GM12878 (cell line): ENCODE measurements at regions not wholly inside any gene's neighbourhood (a gene's known extent, or its start where the extent isn't known, plus 50 kb on each side); places are given as distances from the start of the nearest gene placed in this dataset.

Source experiments
- ATAC-seq: fragments of 200-7000 bp; cut with Tn5 transposase; 3 replicates; pipeline ENCODE4 v1.9.1; 2020; ENCODE audit warnings: mild to moderate bottlenecking, moderate library complexity
- BruUV-seq: library from RNA; stranded (reverse); fragments of 400-500 nt; replicated peaks from 2 replicates; lab custom pipeline; 2021; lab: Mats Ljungman, UMichigan
- CTCF ChIA-PET: fragments of 300-600 bp; sonication (Branson Sonifier 250); formaldehyde crosslinking; extraction: SDS; loops from one replicate; lab custom pipeline; 2021; ENCODE audit warnings: inconsistent platforms; lab: Yijun Ruan, JAX
- POLR2A ChIA-PET: fragments of 350-600 bp; formaldehyde crosslinking; extraction: SDS; loops from one replicate; lab custom pipeline; 2021; ENCODE audit warnings: inconsistent platforms; lab: Charles Lee
- RAD21 ChIA-PET: fragments of 300-600 bp; sonication (Branson Sonifier 250); formaldehyde crosslinking; loops from one replicate; lab custom pipeline; 2023; ENCODE audit warnings: antibody characterized with exemption; ENCODE audit not compliant: unreplicated experiment; lab: Charles Lee
- SMC1A ChIA-PET: fragments of 300-600 bp; sonication (Branson Sonifier 250); formaldehyde crosslinking; loops from one replicate; lab custom pipeline; 2023; ENCODE audit not compliant: unreplicated experiment, uncharacterized antibody; lab: Charles Lee
- DNase-seq: peaks from one replicate; pipeline ENCODE4 v3.0.0-alpha.2; 2011; ENCODE audit warnings: low read depth, low spot score
- FAIRE-seq: peaks from 3 replicates; lab custom pipeline; 2011; peaks lifted over from hg19 to GRCh38; lab: Jason Lieb, UNC
- H2AFZ ChIP-seq: 2 replicates; pipeline ENCODE4 v1.6.0; 2011; ENCODE audit warnings: low read depth, low read length, control low read depth; ENCODE audit not compliant: control insufficient read depth
- H3K27ac ChIP-seq: 2 replicates; pipeline ENCODE4 v1.5.1; 2011; ENCODE audit warnings: control low read depth; ENCODE audit not compliant: control insufficient read depth, insufficient read depth
- H3K27me3 ChIP-seq, 2 experiments: replicated peaks in 1 of 2; 2 replicates each; pipeline versions ENCODE4 v1.6.0 to v1.6.1; 2011; ENCODE audit warnings: low read length in 1 of 2; ENCODE audit not compliant: control insufficient read depth in 2 of 2, insufficient read depth in 2 of 2
- H3K36me3 ChIP-seq, 2 experiments: 2 replicates each; pipeline ENCODE4 v1.5.1; 2011; ENCODE audit warnings: low read length in 1 of 2; ENCODE audit not compliant: control insufficient read depth in 2 of 2, insufficient read depth in 2 of 2
- H3K4me1 ChIP-seq: 2 replicates; pipeline ENCODE4 v1.6.1; 2011; ENCODE audit warnings: mild to moderate bottlenecking, low read length, moderate library complexity, mixed read lengths; ENCODE audit not compliant: control insufficient read depth, insufficient read depth
- H3K4me2 ChIP-seq: 2 replicates; pipeline ENCODE4 v1.6.0; 2011; ENCODE audit warnings: control low read depth; ENCODE audit not compliant: control insufficient read depth, insufficient read depth
- H3K4me3 ChIP-seq: fragments of 200-600 bp; sonication (generic); 2 replicates; pipeline ENCODE4 v1.5.1; 2016
- H3K79me2 ChIP-seq: 2 replicates; pipeline ENCODE4 v1.6.0; 2011; ENCODE audit warnings: low read length; ENCODE audit not compliant: control insufficient read depth, insufficient read depth
- H3K9ac ChIP-seq: 2 replicates; pipeline ENCODE4 v1.8.0; 2011; ENCODE audit warnings: low read length, control low read depth, mixed read lengths; ENCODE audit not compliant: control insufficient read depth, insufficient read depth
- H3K9me3 ChIP-seq: replicated peaks from 3 replicates; pipeline ENCODE4 v1.5.1; 2011; ENCODE audit warnings: mild to moderate bottlenecking, low read length; ENCODE audit not compliant: control insufficient read depth, insufficient read depth
- H4K20me1 ChIP-seq: 2 replicates; pipeline ENCODE4 v1.6.0; 2011; ENCODE audit not compliant: control insufficient read depth, insufficient read depth
- ASH2L ChIP-seq: fragments of 300-600, 200-600 bp; sonication (generic); IDR thresholded peaks from 2 replicates; pipeline ENCODE4 v1.6.1; 2017; ENCODE audit warnings: low read depth, mild to moderate bottlenecking, borderline replicate concordance
- BCL11A ChIP-seq: IDR thresholded peaks from 2 replicates; pipeline ENCODE4 v1.6.1; 2011; ENCODE audit warnings: low read depth, low read length
- CHD1 ChIP-seq: IDR thresholded peaks from 2 replicates; pipeline ENCODE4 v1.6.1; 2012; ENCODE audit warnings: low read depth, low read length, improper control_type of control experiment
- CREB1 ChIP-seq: IDR thresholded peaks from 2 replicates; pipeline ENCODE4 v1.6.1; 2012; ENCODE audit warnings: low read depth, mild to moderate bottlenecking, inconsistent platforms
- EP300 ChIP-seq, 2 experiments: fragments of 150-350 bp in 1 of 2; IDR thresholded peaks; 2 replicates each; pipeline ENCODE4 v1.6.1; 2011 to 2012; ENCODE audit warnings: low read depth in 2 of 2, low read length in 2 of 2, borderline replicate concordance in 1 of 2, improper control_type of control experiment in 1 of 2, inconsistent platforms in 1 of 2; ENCODE audit not compliant: control insufficient read depth in 1 of 2
- HDGF ChIP-seq: fragments of 450-650 bp; IDR thresholded peaks from 2 replicates; pipeline ENCODE4 v1.6.1; 2016; ENCODE audit warnings: antibody characterized with exemption
- KLF5 ChIP-seq: fragments of 450-650 bp; IDR thresholded peaks from 2 replicates; pipeline ENCODE4 v1.6.1; 2014; ENCODE audit warnings: mild to moderate bottlenecking; ENCODE audit not compliant: partially characterized antibody
- NFXL1 ChIP-seq: fragments of 450-650 bp; IDR thresholded peaks from 2 replicates; pipeline ENCODE4 v1.6.1; 2017; ENCODE audit warnings: antibody characterized with exemption, mild to moderate bottlenecking, borderline replicate concordance
- NRF1 ChIP-seq: conservative IDR thresholded peaks from 2 replicates; pipeline ENCODE4 v1.6.1; 2011; ENCODE audit warnings: mild to moderate bottlenecking, low read depth, low read length, improper control_type of control experiment
- SIN3A ChIP-seq: IDR thresholded peaks from 2 replicates; pipeline ENCODE4 v1.6.1; 2012; ENCODE audit warnings: low read depth, low read length, improper control_type of control experiment
- ZNF622 ChIP-seq: fragments of 450-650 bp; IDR thresholded peaks from 2 replicates; pipeline ENCODE4 v1.6.1; 2017; ENCODE audit warnings: mild to moderate bottlenecking, inconsistent platforms
- WGBS: methylation state at CpG from one replicate; pipeline ENCODE4 v1.1.6; 2016; ENCODE audit warnings: low lambda C conversion rate; ENCODE audit not compliant: insufficient replicate concordance, insufficient coverage; ENCODE audit errors: missing lambda C conversion rate; 5-methylcytosine and 5-hydroxymethylcytosine counted together
- in situ Hi-C: fragments of 300-500 bp; cut with MboI; formaldehyde crosslinking; loops from 9 replicates; pipeline ENCODE4 v1.14.3; 2018; ENCODE audit warnings: mixed read lengths
- intact Hi-C: fragments of 100-400 bp; cut with micrococcal nuclease; formaldehyde crosslinking; loops from one replicate; pipeline ENCODE4 v1.14.2; 2022; ENCODE audit not compliant: unreplicated experiment
- TF ChIP-seq, protein P1 (sequence below): IDR thresholded peaks from 2 replicates; pipeline ENCODE4 v1.6.1; 2011; ENCODE audit warnings: mild to moderate bottlenecking, low read depth, low read length, moderate library complexity; ENCODE audit not compliant: insufficient replicate concordance
- TF ChIP-seq, protein P2 (sequence below): fragments of 450-650 bp; IDR thresholded peaks from 2 replicates; pipeline ENCODE4 v1.6.1; 2014; ENCODE audit warnings: mild to moderate bottlenecking

DNA sequence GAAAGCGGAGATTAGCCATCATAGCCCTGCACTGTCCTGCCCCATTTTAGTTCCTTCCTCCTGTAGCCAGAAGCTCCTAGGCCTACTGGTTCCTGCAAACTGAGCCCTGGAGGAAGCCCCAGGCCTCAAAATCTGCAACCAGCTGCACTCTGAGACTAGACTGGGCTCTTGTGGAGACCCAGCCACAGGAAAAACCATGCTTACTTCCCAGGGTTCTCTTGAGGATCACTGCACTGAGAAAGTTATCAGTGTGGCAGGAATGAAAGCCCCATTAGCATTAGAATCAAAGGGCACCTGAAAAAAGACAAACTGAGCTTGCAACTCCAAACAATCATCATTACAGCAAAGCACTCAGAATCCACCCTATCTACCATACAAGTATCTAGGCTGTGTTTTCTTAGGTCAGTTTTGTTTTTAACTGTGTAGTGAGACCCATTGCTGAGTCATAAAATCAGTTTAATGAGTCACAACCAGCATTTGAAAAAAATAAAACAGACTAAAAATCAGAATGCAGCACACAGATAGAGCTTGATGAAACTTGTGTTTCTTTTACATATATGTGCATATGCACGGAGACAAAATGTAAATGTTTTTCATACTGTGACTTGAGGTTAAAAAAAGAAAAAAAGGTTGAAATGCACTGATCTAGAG, 91.0 kb downstream of the UNC5CL start (continued):
- TF ChIP-seq, protein P1, sequence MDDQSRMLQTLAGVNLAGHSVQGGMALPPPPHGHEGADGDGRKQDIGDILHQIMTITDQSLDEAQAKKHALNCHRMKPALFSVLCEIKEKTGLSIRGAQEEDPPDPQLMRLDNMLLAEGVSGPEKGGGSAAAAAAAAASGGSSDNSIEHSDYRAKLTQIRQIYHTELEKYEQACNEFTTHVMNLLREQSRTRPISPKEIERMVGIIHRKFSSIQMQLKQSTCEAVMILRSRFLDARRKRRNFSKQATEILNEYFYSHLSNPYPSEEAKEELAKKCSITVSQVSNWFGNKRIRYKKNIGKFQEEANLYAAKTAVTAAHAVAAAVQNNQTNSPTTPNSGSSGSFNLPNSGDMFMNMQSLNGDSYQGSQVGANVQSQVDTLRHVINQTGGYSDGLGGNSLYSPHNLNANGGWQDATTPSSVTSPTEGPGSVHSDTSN = no peak
- TF ChIP-seq CHD1 (no peak), HDGF (no peak)
- TF ChIP-seq, all 136 proteins: peak for 1

DNA sequence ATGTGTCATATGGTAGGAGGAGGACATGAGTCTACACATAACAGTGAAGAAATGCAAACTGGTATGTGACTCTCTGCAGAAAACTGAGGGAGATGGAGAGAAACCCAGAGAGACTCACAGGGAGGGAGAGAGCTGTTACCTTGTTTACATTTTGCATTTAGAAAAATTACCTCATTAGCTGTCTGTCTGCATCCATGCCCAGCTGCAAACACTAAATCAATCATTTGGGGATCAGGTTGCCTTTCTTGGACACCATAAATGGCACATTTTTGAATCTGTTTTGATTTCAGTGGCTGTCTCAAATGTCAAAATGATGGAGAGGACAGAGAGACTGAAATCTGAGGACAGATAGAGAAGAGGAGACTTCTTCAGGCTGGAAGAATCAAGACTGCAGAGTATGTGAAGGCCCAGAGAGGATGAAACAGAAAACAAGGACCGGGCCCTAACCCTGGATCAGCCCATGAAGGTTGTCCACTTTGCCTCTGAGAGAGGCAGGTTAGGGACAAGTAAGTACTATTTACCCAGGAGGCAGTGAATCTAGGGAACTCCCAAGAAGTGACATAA, 92.2 kb downstream of the UNC5CL start:
- Histone ChIP-seq H3K4me2 (no peak overlapping the region), H3K4me3 (no peak overlapping the region), H4K20me1 (no peaks in the 10 kb centered on the region), H3K36me3 (no peaks in the 10 kb centered on the region), H3K27ac (no peak overlapping the region), H3K9ac (no peak overlapping the region), H3K9me3 (no peaks in the 10 kb centered on the region), H2AFZ (no peak overlapping the region), H3K79me2 (no peaks in the 10 kb centered on the region), H3K4me1 (no peaks in the 10 kb centered on the region), H3K27me3 (no peaks in the 10 kb centered on the region; a peak in 1 of 4 replicates)
- POLR2A ChIA-PET = no interaction called here
- ATAC-seq (no peak), FAIRE-seq (no peak), DNase-seq (no peak)
- in situ Hi-C loops (no loop called here), intact Hi-C loops (no loop called here)
- WGBS = 12% methylated on average over 1 of the region's 1 CpG
- BruUV-seq = no TSS peak
- CTCF ChIA-PET = no interaction called here
- RAD21 ChIA-PET = no interaction called here
- SMC1A ChIA-PET = no interaction called here
- TF ChIP-seq, protein P2, sequence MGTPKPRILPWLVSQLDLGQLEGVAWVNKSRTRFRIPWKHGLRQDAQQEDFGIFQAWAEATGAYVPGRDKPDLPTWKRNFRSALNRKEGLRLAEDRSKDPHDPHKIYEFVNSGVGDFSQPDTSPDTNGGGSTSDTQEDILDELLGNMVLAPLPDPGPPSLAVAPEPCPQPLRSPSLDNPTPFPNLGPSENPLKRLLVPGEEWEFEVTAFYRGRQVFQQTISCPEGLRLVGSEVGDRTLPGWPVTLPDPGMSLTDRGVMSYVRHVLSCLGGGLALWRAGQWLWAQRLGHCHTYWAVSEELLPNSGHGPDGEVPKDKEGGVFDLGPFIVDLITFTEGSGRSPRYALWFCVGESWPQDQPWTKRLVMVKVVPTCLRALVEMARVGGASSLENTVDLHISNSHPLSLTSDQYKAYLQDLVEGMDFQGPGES = no peak
- TF ChIP-seq ASH2L (no peak), NRF1 (no peak), SIN3A (no peak), CREB1 (no peak), ZNF622 (no peak), NFXL1 (no peak), KLF5 (no peak), CHD1 (no peak), BCL11A (no peak), EP300 (IDR thresholded peaks at IDR 0.05; ENCODE audit: borderline replicate concordance in 1 of 2, control insufficient read depth in 1 of 2, low read depth in 2 of 2, low read length in 2 of 2) (no peak)
